Fibroblast of pulmonary artery (primary cell): ENCODE measurements at regions not wholly inside any gene's neighbourhood (a gene's known extent, or its start where the extent isn't known, plus 50 kb on each side); places are given as distances from the start of the nearest gene placed in this dataset.

Experiments
- DNase-seq: peaks from one replicate; pipeline ENCODE4 v3.0.0-alpha.2; 2010; ENCODE audit warnings: low read depth
- H3K4me3 ChIP-seq: replicated peaks from 2 replicates; pipeline ENCODE4 v1.5.1; 2011; ENCODE audit warnings: low read depth, mild to moderate bottlenecking, control low read depth, low read length, moderate library complexity
- CTCF ChIP-seq: IDR thresholded peaks from 2 replicates; pipeline ENCODE4 v1.5.1; 2011; ENCODE audit warnings: mild to moderate bottlenecking, control low read depth, low read length, inconsistent platforms; ENCODE audit errors: missing control alignments

GRCh38 chr12:67424784-67425183 is 155.6 kb downstream of the CAND1 start:
- TF ChIP-seq CTCF = no peak
- no peak for DNase-seq
- H3K4me3 ChIP-seq = no peak overlapping the region

DNA sequence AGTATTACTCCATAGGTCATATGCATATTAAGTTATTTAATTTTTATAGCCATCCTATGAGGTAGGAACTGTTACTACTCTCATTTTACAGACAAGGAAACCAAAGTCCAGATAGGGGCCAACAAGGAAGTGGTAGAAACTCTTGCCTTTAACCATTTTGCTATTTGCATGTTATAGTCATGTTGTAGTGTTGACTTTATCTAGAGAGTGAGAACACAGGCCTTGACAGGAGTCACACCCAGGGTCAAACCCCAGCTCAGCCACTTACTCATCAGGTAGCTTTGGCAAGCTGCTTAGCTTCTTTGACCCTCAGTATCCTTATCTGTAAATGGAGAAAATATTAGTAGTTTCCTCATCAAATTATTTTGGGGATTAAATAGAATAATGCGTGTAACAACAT is 156.2 kb downstream of the CAND1 start:
- no peak overlapping the region for H3K4me3 ChIP-seq
- no peak for TF ChIP-seq CTCF
- no peak for DNase-seq

DNA sequence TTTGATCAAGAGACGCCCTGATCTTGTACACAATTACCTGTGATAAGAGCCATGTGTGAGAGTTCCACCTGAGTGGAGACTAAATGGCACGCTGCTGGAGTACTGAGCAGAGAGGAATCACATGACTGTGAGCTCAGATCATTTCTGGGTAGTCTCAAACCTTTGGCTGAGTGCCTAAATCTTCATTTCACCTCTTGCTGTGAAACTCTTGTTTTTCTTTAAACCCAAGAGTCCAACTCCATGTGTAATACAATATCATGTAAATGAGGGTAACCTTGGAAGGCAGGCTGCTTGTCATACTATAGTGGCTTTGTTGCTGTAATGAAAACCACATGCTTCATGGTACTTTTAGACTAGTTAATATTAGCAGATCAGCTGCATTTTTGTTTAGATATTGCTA is 156.9 kb downstream of the CAND1 start:
- H3K4me3 ChIP-seq = no peak overlapping the region
- DNase-seq = peak; percentile 53
- TF ChIP-seq CTCF = no peak

GRCh38 chr12:67427336-67427735 is 158.2 kb downstream of the CAND1 start:
- no peak overlapping the region for H3K4me3 ChIP-seq
- no peak for DNase-seq
- no peak for TF ChIP-seq CTCF

- DNase-seq = no peak
- no peak overlapping the region for H3K4me3 ChIP-seq
- TF ChIP-seq CTCF = no peak
Observed at GRCh38 chr12:67428431-67428830, 159.3 kb downstream of the CAND1 start.

DNA sequence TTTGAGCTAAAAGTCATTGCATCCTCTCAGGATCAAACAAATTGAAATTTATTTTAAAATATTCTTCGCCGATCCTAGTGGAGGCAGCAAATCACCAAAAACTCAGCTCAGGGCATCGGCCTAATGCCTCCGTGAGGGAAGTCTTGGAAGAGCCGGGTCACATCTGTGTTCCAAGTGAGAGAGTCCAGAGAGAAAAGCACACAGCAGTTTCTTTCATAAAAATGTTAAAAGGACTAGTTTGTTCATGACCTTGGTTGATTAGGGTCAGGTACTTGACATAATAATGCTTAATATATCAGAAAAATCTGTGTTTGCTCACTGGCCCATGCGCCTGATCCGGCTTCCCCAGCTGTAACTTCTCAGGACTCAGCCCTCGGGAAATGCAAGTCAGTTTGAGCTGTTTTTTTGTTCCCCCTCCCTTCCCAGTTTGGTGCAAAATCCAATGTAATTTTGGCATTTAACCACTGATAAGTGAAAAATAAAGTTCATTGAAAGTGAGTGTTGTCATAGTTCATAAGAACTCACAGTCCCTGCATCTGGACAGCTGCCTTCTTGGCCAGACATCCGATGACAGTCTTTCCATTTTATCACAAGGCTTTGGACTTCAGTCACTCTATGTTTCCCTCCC is 161.7 kb downstream of the CAND1 start:
- DNase-seq = peak; percentile 50
- no peak overlapping the region for H3K4me3 ChIP-seq
- TF ChIP-seq CTCF = no peak

- no peak for TF ChIP-seq CTCF
Observed at GRCh38 chr12:67431411-67432020, 162.4 kb downstream of the CAND1 start.

More at GRCh38 chr12:67431411-67432020, 162.4 kb downstream of the CAND1 start:
- peak; percentile 38 for DNase-seq
- no peak overlapping the region for H3K4me3 ChIP-seq
